ENCODE measurements at regions not wholly inside any gene's neighbourhood (a gene's known extent, or its start where the extent isn't known, plus 50 kb on each side); places are given as distances from the start of the nearest gene placed in this dataset.

GRCh38 chr20:23144856-23145255, 58.7 kb upstream of the CD93 start:
- ChIA-PET CTCF (no interaction called here), POLR2A (ENCODE audit: low non-redundant PET) (no interaction called here)
- TF ChIP-seq, protein P1, sequence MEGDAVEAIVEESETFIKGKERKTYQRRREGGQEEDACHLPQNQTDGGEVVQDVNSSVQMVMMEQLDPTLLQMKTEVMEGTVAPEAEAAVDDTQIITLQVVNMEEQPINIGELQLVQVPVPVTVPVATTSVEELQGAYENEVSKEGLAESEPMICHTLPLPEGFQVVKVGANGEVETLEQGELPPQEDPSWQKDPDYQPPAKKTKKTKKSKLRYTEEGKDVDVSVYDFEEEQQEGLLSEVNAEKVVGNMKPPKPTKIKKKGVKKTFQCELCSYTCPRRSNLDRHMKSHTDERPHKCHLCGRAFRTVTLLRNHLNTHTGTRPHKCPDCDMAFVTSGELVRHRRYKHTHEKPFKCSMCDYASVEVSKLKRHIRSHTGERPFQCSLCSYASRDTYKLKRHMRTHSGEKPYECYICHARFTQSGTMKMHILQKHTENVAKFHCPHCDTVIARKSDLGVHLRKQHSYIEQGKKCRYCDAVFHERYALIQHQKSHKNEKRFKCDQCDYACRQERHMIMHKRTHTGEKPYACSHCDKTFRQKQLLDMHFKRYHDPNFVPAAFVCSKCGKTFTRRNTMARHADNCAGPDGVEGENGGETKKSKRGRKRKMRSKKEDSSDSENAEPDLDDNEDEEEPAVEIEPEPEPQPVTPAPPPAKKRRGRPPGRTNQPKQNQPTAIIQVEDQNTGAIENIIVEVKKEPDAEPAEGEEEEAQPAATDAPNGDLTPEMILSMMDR (conservative IDR thresholded peaks at IDR 0.05; ENCODE audit: low read depth), result no peak
- no peak for DNase-seq (ENCODE audit: low spot score)
- peak overlapping the region; percentile 12 for H3K27ac ChIP-seq

- ChIA-PET POLR2A (ENCODE audit: low non-redundant PET) (interaction anchor here (0.6 kb wide), 1 partner anchor 79 kb away, joined by 3 read pairs; no protein-coding TSS in a partner anchor), CTCF (no interaction called here)
- TF ChIP-seq, protein P1 (conservative IDR thresholded peaks at IDR 0.05; ENCODE audit: low read depth), result no peak
- no peak for DNase-seq (ENCODE audit: low spot score)
- peak overlapping the region; percentile 13; the same call in 1 of the 2 replicates for H3K27ac ChIP-seq
These were observed 58.0 kb upstream of the CD93 start for GRCh38 chr20:23143986-23144690.

- ChIA-PET POLR2A (ENCODE audit: low non-redundant PET) (no interaction called here), CTCF (interaction anchor here (0.6 kb wide), 1 partner anchor 20 kb away, joined by 3 read pairs; no protein-coding TSS in a partner anchor)
- DNase-seq (ENCODE audit: low spot score), result peak; percentile 80
- H3K27ac ChIP-seq, result peak overlapping the region; percentile 81
- TF ChIP-seq, protein P1 (conservative IDR thresholded peaks at IDR 0.05; ENCODE audit: low read depth), result no peak
These were observed 57.0 kb upstream of the CD93 start for GRCh38 chr20:23143098-23143497.

DNA sequence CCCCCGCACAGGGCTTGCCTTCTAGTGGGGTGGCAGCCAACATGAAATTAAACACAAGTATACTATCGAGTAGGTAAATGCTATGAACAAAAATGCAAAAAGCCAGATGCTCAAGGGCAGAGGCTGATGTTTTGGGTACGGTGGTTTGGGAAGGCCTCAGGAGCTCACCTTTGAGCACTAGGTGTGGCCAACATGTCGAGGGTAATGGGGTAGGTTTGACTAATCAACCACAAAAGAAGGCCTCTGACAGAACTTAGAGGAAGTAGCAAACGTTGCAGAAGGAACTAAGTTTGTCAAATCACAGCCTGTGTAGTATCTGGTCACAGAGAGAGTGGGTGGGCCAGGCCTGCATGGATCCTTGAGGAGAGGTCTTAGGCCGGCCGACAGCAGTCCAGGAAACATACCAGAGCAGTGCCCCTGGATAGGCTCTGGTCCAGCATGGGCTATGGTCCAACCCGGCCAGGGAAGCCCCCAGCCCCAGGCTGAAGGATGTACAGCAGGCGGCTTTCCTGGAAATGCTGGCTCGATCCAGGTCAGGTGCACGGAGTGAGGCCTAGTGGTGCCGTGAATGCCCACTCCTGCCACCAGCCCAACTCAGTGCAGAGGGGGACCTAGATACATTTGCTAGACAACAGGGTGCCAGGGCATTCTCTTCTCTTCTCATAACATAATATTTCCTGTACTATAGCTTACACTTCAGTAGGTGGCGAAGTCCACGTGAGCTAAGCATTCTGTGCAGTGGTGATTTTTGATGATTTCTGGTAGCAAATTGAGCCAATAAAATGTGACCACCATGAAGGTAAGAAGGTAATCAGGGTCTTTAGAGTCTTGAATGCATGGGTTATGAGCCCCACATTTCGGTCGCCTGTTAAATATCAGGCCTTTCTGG, 56.3 kb upstream of the CD93 start:
- ChIA-PET POLR2A (ENCODE audit: low non-redundant PET) (interaction anchor here (0.6 kb wide), 1 partner anchor 42 kb away, joined by 6 read pairs; no protein-coding TSS in a partner anchor), CTCF (interaction anchor here (0.6 kb wide), 2 partner anchors 21 to 424 kb away, joined by 3 read pairs; no protein-coding TSS in a partner anchor)
- TF ChIP-seq, protein P1 (conservative IDR thresholded peaks at IDR 0.05; ENCODE audit: low read depth), result no peak
- peak overlapping the region; percentile 81 for H3K27ac ChIP-seq
- no peak for DNase-seq (ENCODE audit: low spot score)

- peak overlapping the region; percentile 81 for H3K27ac ChIP-seq
- ChIA-PET POLR2A (ENCODE audit: low non-redundant PET) (no interaction called here), CTCF (interaction anchor here (0.5 kb wide), 1 partner anchor 62 kb away, joined by 6 read pairs; no protein-coding TSS in a partner anchor)
These were observed 55.5 kb upstream of the CD93 start for GRCh38 chr20:23141450-23142161.

More at GRCh38 chr20:23141450-23142161, 55.5 kb upstream of the CD93 start:
- DNase-seq (ENCODE audit: low spot score), result no peak
- TF ChIP-seq, protein P1 (conservative IDR thresholded peaks at IDR 0.05; ENCODE audit: low read depth), result no peak
